ENCODE measurements at regions not wholly inside any gene's neighbourhood (a gene's known extent, or its start where the extent isn't known, plus 50 kb on each side); places are given as distances from the start of the nearest gene placed in this dataset.
"Not testable (repeated sequence)": the region's sequence is repeated elsewhere in the genome, so short reads cannot be mapped to it uniquely, and the experiment has no call there.

DNA sequence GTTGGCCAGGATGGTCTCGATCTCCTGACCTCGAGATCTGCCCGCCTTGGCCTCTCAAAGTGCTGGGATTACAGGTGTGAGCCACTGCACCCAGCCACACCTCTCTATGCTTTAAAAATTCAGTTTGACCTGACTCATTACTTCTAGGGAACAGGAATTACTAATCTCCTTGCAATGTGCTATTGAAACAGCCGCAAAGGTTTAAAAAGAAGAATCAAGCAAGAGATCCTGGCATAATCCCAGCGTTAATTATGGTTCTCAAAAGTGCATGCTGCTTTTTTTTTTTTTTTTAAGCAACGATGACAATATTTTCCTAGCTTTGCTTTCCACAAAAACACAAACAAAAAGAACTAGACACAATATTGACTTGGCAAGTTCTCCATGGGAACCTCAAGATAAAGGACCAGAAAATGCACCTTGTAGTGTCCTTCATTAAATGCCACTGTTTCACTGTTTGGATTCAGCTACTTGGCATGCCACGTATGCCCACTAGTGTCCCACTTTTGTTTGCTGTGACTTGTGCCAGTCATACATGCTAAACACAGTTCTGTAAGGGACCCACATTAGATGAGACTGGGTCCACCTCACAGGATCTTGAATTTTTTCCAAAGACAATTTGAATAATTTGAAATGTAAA, 112.6 kb upstream of the PPARGC1A start:
- DNase-seq (ENCODE audit: low read depth in 2 of 2) = no peak

GRCh38 chr4:24001486-24002329, 111.9 kb upstream of the PPARGC1A start:
- no peak for DNase-seq (ENCODE audit: low read depth in 2 of 2)

DNA sequence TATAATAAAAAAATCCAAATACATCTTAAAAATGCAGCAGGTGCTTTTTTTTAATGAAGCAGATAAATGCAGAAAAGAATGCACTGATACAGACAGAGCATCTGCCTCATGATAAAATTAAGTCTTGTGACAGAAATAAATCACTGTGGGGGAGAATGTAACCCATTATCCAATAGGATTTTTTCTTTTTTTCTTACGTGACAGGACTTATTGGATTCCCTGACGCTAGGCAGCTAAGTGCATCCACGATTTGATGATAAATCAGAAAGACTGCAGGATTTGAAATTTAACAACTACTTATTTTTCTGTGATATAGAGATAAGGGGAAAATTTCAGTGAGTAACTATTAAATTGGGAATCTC, 110.6 kb upstream of the PPARGC1A start:
- DNase-seq (ENCODE audit: low read depth in 2 of 2) = no peak

- DNase-seq (ENCODE audit: low read depth in 2 of 2) = no peak
Observed at GRCh38 chr4:23999714-24000469, 110.0 kb upstream of the PPARGC1A start.

GRCh38 chr4:23993373-23993772, 103.5 kb upstream of the PPARGC1A start:
- DNase-seq (ENCODE audit: low read depth in 2 of 2) = no peak

GRCh38 chr4:23991444-23991843, 101.6 kb upstream of the PPARGC1A start:
- no peak for DNase-seq (ENCODE audit: low read depth in 2 of 2)

DNA sequence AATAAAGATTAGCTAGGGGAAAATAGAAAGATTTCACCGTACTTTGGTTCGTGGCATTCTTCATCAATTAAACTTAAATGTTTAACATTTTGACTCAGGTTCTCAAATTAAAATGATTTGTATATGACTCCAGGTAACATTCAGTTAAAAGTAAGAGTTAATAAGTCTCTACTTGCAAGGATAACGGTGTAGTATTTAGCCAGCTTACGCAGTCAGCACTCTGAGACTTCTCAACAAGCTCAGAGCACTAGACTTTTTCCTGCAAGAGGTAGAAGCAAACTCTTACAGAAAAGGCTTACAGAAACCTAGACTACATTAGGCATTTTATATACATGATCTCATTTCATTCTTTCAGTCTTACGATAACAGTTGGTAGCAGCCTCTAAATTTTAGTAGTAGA, 96.4 kb upstream of the PPARGC1A start:
- DNase-seq (ENCODE audit: low read depth in 2 of 2) = no peak

- DNase-seq (ENCODE audit: low read depth in 2 of 2) = no peak
Observed at GRCh38 chr4:23981328-23981727, 91.5 kb upstream of the PPARGC1A start.

GRCh38 chr4:23979534-23979933, 89.7 kb upstream of the PPARGC1A start:
- no peak for DNase-seq (ENCODE audit: low read depth in 2 of 2)

GRCh38 chr4:23978002-23978401, 88.2 kb upstream of the PPARGC1A start:
- no peak for DNase-seq (ENCODE audit: low read depth in 2 of 2)

- no peak for DNase-seq (ENCODE audit: low read depth in 2 of 2)
Observed at GRCh38 chr4:23976423-23976822, 86.6 kb upstream of the PPARGC1A start.

DNA sequence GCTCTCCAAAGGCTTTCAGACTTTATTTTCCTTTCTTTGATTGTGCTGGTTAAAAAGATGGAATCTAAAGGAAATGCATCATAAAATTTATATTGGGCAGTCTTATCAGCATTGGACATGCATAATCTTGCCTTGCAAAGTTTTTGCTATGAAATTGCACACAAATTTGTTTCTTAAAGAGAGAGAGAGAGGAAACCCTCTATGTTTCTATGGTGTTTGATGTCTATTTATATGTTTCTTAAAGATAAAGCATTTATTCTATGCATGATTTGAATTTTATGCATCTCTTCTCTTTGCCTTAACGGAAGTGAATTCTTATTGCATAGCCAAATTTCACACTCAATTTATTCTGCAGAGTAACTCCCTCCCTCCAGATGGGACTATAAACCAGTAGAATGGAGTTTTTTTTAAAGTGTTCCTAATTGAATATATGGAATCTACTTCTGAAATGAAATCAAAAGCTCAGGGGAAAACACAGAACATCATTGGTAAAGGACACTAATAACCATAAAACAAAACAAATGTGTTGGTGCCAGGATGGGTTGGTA, 83.5 kb upstream of the PPARGC1A start:
- no peak for DNase-seq (ENCODE audit: low read depth in 2 of 2)

GRCh38 chr4:23972805-23973204, 83.0 kb upstream of the PPARGC1A start:
- DNase-seq (ENCODE audit: low read depth in 2 of 2) = no peak

GRCh38 chr4:23972187-23972586, 82.3 kb upstream of the PPARGC1A start:
- no peak for DNase-seq (ENCODE audit: low read depth in 2 of 2)

GRCh38 chr4:23970201-23970850, 80.5 kb upstream of the PPARGC1A start:
- DNase-seq (ENCODE audit: low read depth in 2 of 2) = no peak

DNA sequence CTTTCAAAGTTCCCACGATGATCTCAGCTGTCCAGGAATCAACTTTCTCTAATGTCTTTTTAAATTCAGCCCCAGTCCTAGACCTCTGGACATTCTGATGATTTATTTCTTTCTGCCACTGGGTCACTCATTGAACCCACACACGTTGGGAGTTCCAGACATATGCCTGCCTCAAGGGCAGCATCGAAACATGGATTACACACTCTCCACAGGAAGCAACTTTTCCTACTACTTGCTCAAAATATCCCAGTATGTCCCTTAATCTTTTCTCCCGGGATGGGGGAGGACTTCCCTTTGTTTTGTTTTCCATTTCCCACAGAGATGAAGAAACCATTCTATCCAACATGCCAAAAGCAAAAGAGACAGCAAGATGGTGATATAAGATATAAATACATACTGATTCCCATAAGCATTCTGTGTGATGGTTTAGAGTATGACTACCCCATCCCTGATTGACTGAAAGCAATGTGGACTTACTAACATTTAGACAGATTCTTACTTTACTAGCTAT, 79.8 kb upstream of the PPARGC1A start:
- no peak for DNase-seq (ENCODE audit: low read depth in 2 of 2)

DNA sequence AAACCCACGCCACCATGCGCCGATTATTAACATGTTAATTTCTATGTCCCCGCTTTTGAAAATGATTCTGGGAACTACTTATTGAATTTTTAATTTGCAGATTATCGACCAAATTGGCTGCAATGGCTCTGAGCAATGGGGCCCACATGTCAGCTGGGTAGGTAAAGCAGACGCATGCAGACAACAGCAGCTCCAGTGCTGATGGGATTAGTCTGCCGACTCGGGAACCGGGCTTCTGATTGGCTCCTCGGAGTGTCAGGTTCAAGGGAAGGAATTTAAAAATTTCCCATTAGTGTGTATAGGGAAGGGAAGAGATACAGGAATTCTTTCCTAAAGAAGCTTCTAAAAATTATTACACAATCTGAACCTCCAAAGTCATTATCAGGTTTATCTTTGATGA, 77.4 kb upstream of the PPARGC1A start:
- DNase-seq (ENCODE audit: low read depth in 2 of 2) = no peak

DNA sequence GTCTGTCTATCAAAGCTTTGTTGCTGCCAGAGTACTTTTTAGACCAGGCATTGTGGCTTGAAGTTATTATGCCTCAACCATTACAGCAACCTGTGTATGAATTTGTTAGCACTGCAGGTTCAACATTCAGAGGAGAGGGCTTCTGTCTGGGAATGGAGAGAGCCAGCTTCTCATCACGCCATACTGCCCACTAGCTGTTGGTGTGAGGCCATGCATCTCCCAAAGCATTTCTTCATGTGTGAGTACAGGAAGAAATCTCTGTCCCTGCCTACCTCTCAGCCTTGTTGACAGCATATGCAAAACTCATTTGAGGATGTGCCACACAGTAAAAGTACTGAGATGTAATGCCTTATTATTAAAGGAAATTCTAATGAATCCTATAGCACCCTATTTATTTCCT, 76.9 kb upstream of the PPARGC1A start:
- DNase-seq (ENCODE audit: low read depth in 2 of 2) = no peak

DNA sequence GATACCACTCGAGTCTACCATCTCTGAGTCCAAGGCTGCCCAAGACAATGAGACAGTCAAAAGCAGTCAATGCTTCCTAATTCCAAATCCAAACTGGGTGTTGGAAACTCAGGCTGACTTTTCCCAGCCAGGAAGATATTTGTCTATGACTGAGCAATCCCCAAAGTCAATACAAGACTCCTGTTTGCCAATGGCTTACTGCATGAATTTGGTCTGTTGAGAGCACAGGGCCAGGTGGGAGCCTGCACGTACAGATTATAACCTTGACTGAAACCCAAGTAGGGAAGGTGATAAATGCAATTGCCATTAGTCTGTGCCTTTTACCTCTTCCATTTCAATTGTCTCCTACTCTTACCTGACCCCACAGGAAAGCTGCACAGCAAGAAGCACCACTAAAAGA, 72.6 kb upstream of the PPARGC1A start:
- no peak for DNase-seq (ENCODE audit: low read depth in 2 of 2)

DNA sequence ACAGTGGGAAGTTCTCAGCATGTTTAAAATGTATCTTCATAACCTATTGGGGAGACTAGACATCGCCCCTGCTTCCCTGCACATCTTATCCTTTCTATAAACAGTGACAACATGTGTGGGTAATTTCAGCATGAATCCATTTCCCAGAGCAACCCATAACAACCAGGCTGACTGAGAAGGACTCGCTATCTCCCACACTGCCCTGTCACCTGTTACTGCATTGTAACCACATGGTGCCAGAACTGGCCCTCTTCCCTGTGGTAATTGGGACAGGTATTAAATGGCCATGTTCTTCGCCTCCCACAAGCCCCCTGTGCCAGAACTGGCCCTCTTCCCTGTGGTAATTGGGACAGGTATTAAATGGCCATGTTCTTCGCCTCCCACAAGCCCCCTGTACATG, 71.5 kb upstream of the PPARGC1A start:
- DNase-seq (ENCODE audit: low read depth in 2 of 2) = not testable (repeated sequence)

DNA sequence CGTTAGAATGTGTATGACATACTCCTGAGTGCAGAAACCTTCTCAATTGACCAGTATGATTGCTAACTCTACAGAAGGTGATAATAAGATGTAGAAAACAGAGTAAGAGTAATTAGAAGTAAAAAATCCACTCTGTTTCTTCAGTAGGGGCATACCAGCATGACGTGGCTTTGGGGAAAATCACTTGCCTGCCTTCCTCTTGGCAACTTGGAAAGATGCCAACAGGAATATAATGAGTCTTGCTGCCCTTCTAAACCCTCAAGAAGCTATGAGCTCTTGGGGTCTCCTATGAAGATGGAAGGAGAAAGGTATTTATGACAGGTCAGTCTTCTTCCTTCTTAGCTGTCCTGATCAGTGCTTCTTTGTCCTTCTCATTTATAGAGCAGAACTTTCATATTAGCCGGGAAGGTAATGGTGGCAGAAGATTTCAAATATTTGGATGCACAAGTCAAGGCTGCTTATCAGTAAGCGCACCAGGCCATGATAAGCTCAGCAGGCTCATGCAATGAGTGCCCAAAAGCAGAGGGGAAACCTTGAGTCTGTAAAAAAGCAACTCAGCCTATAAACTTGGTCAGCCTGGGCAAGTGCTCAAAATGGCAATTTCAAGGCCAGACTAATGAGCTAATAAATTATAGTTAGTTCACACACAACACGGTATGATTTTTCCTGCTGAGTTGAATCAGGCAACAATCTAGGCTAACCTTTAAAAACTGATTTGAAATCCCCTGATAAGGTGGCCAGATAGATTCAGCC, 69.7 kb upstream of the PPARGC1A start:
- DNase-seq (ENCODE audit: low read depth in 2 of 2) = no peak
